Gastroesophageal sphincter (tissue), 4 donors: ENCODE measurements at regions not wholly inside any gene's neighbourhood (a gene's known extent, or its start where the extent isn't known, plus 50 kb on each side); places are given as distances from the start of the nearest gene placed in this dataset.

Experiments used
- ATAC-seq: fragments of 150-250 bp; one replicate; pipeline ENCODE4 v1.9.1; 2016; ENCODE audit warnings: mild to moderate bottlenecking, moderate library complexity
- H3K27ac ChIP-seq, 4 donors: fragments of 200-600 bp; sonication (generic) in 3 of 4; 1 replicate in 3 of 4; 2 replicates in 1 of 4; pipeline ENCODE4 v1.5.1; 2016 to 2019
- H3K27me3 ChIP-seq: fragments of 200-600 bp; sonication (generic); one replicate; pipeline ENCODE4 v1.5.1; 2019
- H3K36me3 ChIP-seq, 2 donors: fragments of 200-600 bp; sonication (generic); one replicate each; pipeline ENCODE4 v1.5.1; 2019; ENCODE audit warnings: control low read depth in 1 of 2
- H3K4me1 ChIP-seq, 3 donors: fragments of 200-600 bp; sonication (generic); 1 replicate in 2 of 3; 2 replicates in 1 of 3; pipeline ENCODE4 v1.5.1; 2016 to 2019; ENCODE audit warnings: control low read depth in 2 of 3
- H3K4me3 ChIP-seq, 2 donors: fragments of 200-600 bp; sonication (generic); one replicate each; pipeline ENCODE4 v1.5.1; 2019; ENCODE audit warnings: mild to moderate bottlenecking in 1 of 2, moderate library complexity in 1 of 2
- H3K9me3 ChIP-seq, 3 donors: fragments of 200-600 bp; sonication (generic); one replicate each; pipeline ENCODE4 v1.5.1; 2017 to 2019; ENCODE audit warnings: control low read depth in 2 of 3
- CTCF ChIP-seq, 4 experiments: fragments of 200-600 bp in 2 of 4; fragments of 450-650 bp in 2 of 4; sonication (generic) in 1 of 4; IDR thresholded peaks; one replicate each; pipeline ENCODE4 v1.5.1; 2017 to 2019; ENCODE audit warnings: antibody characterized with exemption in 4 of 4, mild to moderate bottlenecking in 2 of 4, moderate library complexity in 2 of 4
- EP300 ChIP-seq: sonication (generic); formaldehyde crosslinking; IDR thresholded peaks from one replicate; pipeline ENCODE4 v1.6.1; 2017; ENCODE audit warnings: antibody characterized with exemption, mild to moderate bottlenecking
- POLR2A ChIP-seq, 2 donors: fragments of 450-650 bp; IDR thresholded peaks; one replicate each; pipeline ENCODE4 v1.6.1; 2017; ENCODE audit warnings: antibody characterized with exemption in 2 of 2, mild to moderate bottlenecking in 2 of 2, moderate library complexity in 1 of 2
- POLR2AphosphoS5 ChIP-seq: sonication (generic); formaldehyde crosslinking; IDR thresholded peaks from one replicate; pipeline ENCODE4 v1.6.1; 2017; ENCODE audit warnings: antibody characterized with exemption
- WGBS, 2 donors: methylation state at CpG; one replicate each; pipeline ENCODE4 v1.1.5; 2018; ENCODE audit warnings: low coverage in 1 of 2; 5-methylcytosine and 5-hydroxymethylcytosine counted together

DNA sequence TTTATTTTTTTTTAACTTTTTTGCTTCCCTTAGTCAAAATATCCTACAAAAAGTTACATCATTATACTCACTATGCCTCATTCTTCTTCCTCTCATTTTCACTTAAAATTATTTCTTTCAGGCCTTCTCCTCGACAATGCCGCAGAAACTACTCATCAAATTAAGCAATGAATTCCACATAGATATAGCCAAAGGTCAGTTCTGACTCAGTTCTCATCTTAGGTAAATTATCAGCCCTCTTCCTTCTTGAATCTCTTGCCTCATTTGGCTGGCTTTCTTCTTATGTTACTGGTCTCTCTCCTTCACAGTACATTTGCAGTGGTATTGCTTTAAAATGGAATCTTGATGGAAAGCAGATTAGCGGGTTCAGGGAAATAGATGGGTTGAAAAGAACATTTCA, 260.7 kb upstream of the BRINP3 start:
- no peaks in the 10 kb centered on the region for H3K27me3 ChIP-seq

GRCh38 chr1:190739926-190740325, 262.3 kb upstream of the BRINP3 start:
- Histone ChIP-seq H3K4me1 (no peaks in the 10 kb centered on the region), H3K9me3 (no peaks in the 10 kb centered on the region), H3K27me3 (no peaks in the 10 kb centered on the region), H3K36me3 (no peaks in the 10 kb centered on the region), H3K27ac (no peak overlapping the region), H3K4me3 (no peak overlapping the region)
- ATAC-seq = no peak
- TF ChIP-seq CTCF (IDR thresholded peaks at IDR 0.05) (no peak), EP300 (no peak), POLR2AphosphoS5 (no peak), POLR2A (IDR thresholded peaks at IDR 0.05) (no peak)
- WGBS, 2 donors = 12 to 18% methylated on average over 2 of the region's 2 CpGs

More for the DNA sequence above, 260.7 kb upstream of the BRINP3 start:
- TF ChIP-seq EP300 = no peak
- TF ChIP-seq POLR2A (IDR thresholded peaks at IDR 0.05) = no peak
- no peak for TF ChIP-seq POLR2AphosphoS5
- no peak for TF ChIP-seq CTCF (IDR thresholded peaks at IDR 0.05)
- no peak for ATAC-seq
- Histone ChIP-seq H3K4me1 (no peaks in the 10 kb centered on the region), H3K27ac (no peak overlapping the region), H3K4me3 (no peak overlapping the region), H3K9me3 (no peaks in the 10 kb centered on the region), H3K36me3 (no peaks in the 10 kb centered on the region)
- WGBS, 2 donors = 83 to 85% methylated on average over 1 to 3 of the region's 3 CpGs

DNA sequence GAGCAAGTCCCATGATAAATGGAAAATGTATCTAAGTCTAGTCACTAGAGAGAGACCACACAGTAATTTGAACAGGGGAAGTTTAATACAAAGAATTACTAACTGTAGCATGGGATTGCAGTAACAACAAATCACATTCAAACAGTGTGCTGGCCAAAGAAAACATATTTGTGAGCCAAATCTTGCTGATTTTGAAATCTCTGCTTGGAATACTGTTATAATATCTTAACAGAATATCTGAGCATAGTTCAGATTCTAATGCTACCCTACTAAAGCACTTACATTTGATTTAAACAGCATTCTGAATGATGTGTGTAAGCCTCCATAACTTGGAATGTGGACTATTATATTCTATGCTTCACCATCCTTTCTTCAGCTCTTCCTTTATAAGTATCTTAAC, 270.0 kb upstream of the BRINP3 start:
- no peak for ATAC-seq
- no peak overlapping the region for H3K4me3 ChIP-seq
- H3K36me3 ChIP-seq = no peaks in the 10 kb centered on the region
- peaks cover 0 to 14% (median 4%) of the 10 kb centered on the region in 3 donors for H3K4me1 ChIP-seq
- no peaks in the 10 kb centered on the region for H3K9me3 ChIP-seq
- TF ChIP-seq POLR2A (IDR thresholded peaks at IDR 0.05) (no peak), EP300 (no peak), POLR2AphosphoS5 (no peak), CTCF (IDR thresholded peaks at IDR 0.05) (no peak)
- no peaks in the 10 kb centered on the region for H3K27me3 ChIP-seq
- H3K27ac ChIP-seq = no peak overlapping the region

- peaks cover 0 to 17% (median 4%) of the 10 kb centered on the region in 3 donors for H3K4me1 ChIP-seq
- no peak overlapping the region for H3K27ac ChIP-seq
- no peak for ATAC-seq
- no peaks in the 10 kb centered on the region for H3K27me3 ChIP-seq
- H3K4me3 ChIP-seq = no peak overlapping the region
- WGBS, 2 donors = 92% methylated on average over 2 of the region's 2 CpGs
- H3K9me3 ChIP-seq = no peaks in the 10 kb centered on the region
- no peak for TF ChIP-seq POLR2AphosphoS5
- TF ChIP-seq CTCF (IDR thresholded peaks at IDR 0.05) = no peak
- no peak for TF ChIP-seq POLR2A (IDR thresholded peaks at IDR 0.05)
- TF ChIP-seq EP300 = no peak
- no peaks in the 10 kb centered on the region for H3K36me3 ChIP-seq
These were observed 274.5 kb upstream of the BRINP3 start for GRCh38 chr1:190752131-190752530.

DNA sequence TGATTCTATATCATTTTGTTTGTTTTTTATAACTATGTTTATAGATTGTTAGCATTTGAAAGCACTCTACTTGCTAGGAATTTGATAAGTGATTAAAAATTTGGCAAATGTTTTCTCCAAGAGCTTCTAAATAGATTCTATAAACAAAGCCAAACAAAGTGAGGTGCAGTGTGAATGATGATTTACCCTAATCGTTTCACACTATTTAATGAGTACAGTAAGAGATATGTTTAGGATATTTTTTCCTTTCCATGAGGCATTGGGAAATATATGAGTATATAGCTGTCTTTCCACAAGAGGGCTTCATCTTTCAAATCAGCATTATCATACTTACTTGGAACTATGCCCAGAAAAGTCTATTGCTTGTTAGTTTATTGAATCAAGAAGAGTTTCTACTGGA, 277.0 kb upstream of the BRINP3 start:
- H3K9me3 ChIP-seq = no peaks in the 10 kb centered on the region
- H3K27me3 ChIP-seq = no peaks in the 10 kb centered on the region
- 0 to 7% methylated on average over 1 of the region's 1 CpG for WGBS, 2 donors
- no peak overlapping the region for H3K27ac ChIP-seq
- ATAC-seq = no peak
- H3K4me3 ChIP-seq = no peak overlapping the region
- no peaks in the 10 kb centered on the region for H3K36me3 ChIP-seq
- TF ChIP-seq POLR2A (IDR thresholded peaks at IDR 0.05) (no peak), EP300 (no peak), CTCF (IDR thresholded peaks at IDR 0.05) (no peak), POLR2AphosphoS5 (no peak)
- peaks cover 0 to 7% (median 0%) of the 10 kb centered on the region in 3 donors for H3K4me1 ChIP-seq
